WTC11 (cell line): ENCODE measurements at regions not wholly inside any gene's neighbourhood (a gene's known extent, or its start where the extent isn't known, plus 50 kb on each side); places are given as distances from the start of the nearest gene placed in this dataset.

Experiments
- ATAC-seq: fragments of 200-7000 bp; cut with Tn5 transposase; 2 replicates; pipeline ENCODE4 v1.10.0; 2021; ENCODE audit warnings: mild to moderate bottlenecking, moderate library complexity
- CTCF ChIA-PET: fragments of 300-600 bp; sonication (Branson Sonifier 250); formaldehyde crosslinking; loops from one replicate; lab custom pipeline; 2021; ENCODE audit warnings: antibody characterized with exemption; lab: Charles Lee
- POLR2A ChIA-PET: fragments of 350-600 bp; sonication (Branson Sonifier 250); formaldehyde crosslinking; loops from one replicate; lab custom pipeline; 2021; ENCODE audit warnings: antibody characterized with exemption; lab: Charles Lee
- DNase-seq: peaks from one replicate; pipeline ENCODE4 v3.0.0; 2021; ENCODE audit warnings: low spot score
- H3K27ac Mint-ChIP-seq: 2 replicates; pipeline ENCODE4 v1.8.0; 2021; ENCODE audit warnings: mixed read lengths
- H3K27me3 Mint-ChIP-seq: 2 replicates; pipeline ENCODE4 v1.8.0; 2021; ENCODE audit warnings: low read depth, mild to moderate bottlenecking, moderate library complexity, mixed read lengths
- H3K36me3 Mint-ChIP-seq: 2 replicates; pipeline ENCODE4 v1.8.0; 2021; ENCODE audit warnings: mixed read lengths
- H3K4me1 Mint-ChIP-seq: 2 replicates; pipeline ENCODE4 v1.8.0; 2022; ENCODE audit warnings: mixed read lengths
- H3K4me3 Mint-ChIP-seq: 2 replicates; pipeline ENCODE4 v1.8.0; 2021; ENCODE audit warnings: mild to moderate bottlenecking, moderate library complexity, mixed read lengths
- H3K9me3 Mint-ChIP-seq: 2 replicates; pipeline ENCODE4 v1.8.0; 2021; ENCODE audit warnings: mixed read lengths
- ARID4B ChIP-seq: sonication (generic); formaldehyde crosslinking; IDR thresholded peaks from 2 replicates; pipeline ENCODE4 v1.8.0; 2023; ENCODE audit warnings: missing genetic modification reagents, mild to moderate bottlenecking, borderline replicate concordance
- ATF1 ChIP-seq: sonication (generic); formaldehyde crosslinking; IDR thresholded peaks from 2 replicates; pipeline ENCODE4 v1.8.1; 2023; ENCODE audit warnings: mild to moderate bottlenecking, moderate library complexity, missing genetic modification reagents
- CDX4 ChIP-seq: fragments of 250-450 bp; sonication (Bioruptor Pico); IDR thresholded peaks from 2 replicates; pipeline ENCODE4 v1.9.0; 2021; ENCODE audit warnings: moderate library complexity, mild to moderate bottlenecking, inconsistent platforms, borderline replicate concordance
- ESRRA ChIP-seq: sonication (generic); formaldehyde crosslinking; IDR thresholded peaks from 2 replicates; pipeline ENCODE4 v1.8.1; 2022; ENCODE audit warnings: mild to moderate bottlenecking, missing genetic modification reagents, borderline replicate concordance
- FOXK1 ChIP-seq: sonication (generic); formaldehyde crosslinking; IDR thresholded peaks from 2 replicates; pipeline ENCODE4 v1.8.0; 2022; ENCODE audit warnings: mild to moderate bottlenecking, moderate library complexity, missing genetic modification reagents
- FOXP1 ChIP-seq: sonication (generic); formaldehyde crosslinking; IDR thresholded peaks from 2 replicates; pipeline ENCODE4 v1.8.0; 2022; ENCODE audit warnings: missing genetic modification reagents, mild to moderate bottlenecking, moderate library complexity, borderline replicate concordance
- FOXP4 ChIP-seq: sonication (generic); formaldehyde crosslinking; IDR thresholded peaks from 2 replicates; pipeline ENCODE4 v1.8.0; 2022; ENCODE audit warnings: mild to moderate bottlenecking, missing genetic modification reagents
- GRHL2 ChIP-seq: fragments of 250-450 bp; sonication (Bioruptor Pico); IDR thresholded peaks from 2 replicates; pipeline ENCODE4 v1.8.0; 2022; ENCODE audit warnings: mild to moderate bottlenecking, moderate library complexity; ENCODE audit not compliant: insufficient replicate concordance, severe bottlenecking
- HMGA2 ChIP-seq: fragments of 250-450 bp; sonication (Bioruptor Pico); IDR thresholded peaks from 2 replicates; pipeline ENCODE4 v1.4.0; 2021; ENCODE audit warnings: mild to moderate bottlenecking, moderate library complexity
- HMGXB4 ChIP-seq: sonication (generic); formaldehyde crosslinking; IDR thresholded peaks from 2 replicates; pipeline ENCODE4 v1.8.1; 2023; ENCODE audit warnings: mild to moderate bottlenecking, moderate library complexity, missing genetic modification reagents
- IRF1 ChIP-seq: sonication (generic); formaldehyde crosslinking; IDR thresholded peaks from 2 replicates; pipeline ENCODE4 v1.8.0; 2023; ENCODE audit warnings: missing genetic modification reagents
- KAT7 ChIP-seq: sonication (generic); formaldehyde crosslinking; IDR thresholded peaks from 2 replicates; pipeline ENCODE4 v1.8.1; 2023; ENCODE audit warnings: missing genetic modification reagents, mild to moderate bottlenecking, borderline replicate concordance
- MAX ChIP-seq: sonication (generic); formaldehyde crosslinking; IDR thresholded peaks from 2 replicates; pipeline ENCODE4 v1.8.0; 2022; ENCODE audit warnings: mild to moderate bottlenecking, missing genetic modification reagents
- MLX ChIP-seq: sonication (generic); formaldehyde crosslinking; IDR thresholded peaks from 2 replicates; pipeline ENCODE4 v1.8.1; 2023; ENCODE audit warnings: mild to moderate bottlenecking, missing genetic modification reagents, moderate library complexity
- NFATC4 ChIP-seq: fragments of 250-450 bp; sonication (Bioruptor Pico); IDR thresholded peaks from 2 replicates; pipeline ENCODE4 v1.9.0; 2021; ENCODE audit warnings: mild to moderate bottlenecking
- NFYB ChIP-seq: sonication (generic); formaldehyde crosslinking; conservative IDR thresholded peaks from 2 replicates; pipeline ENCODE4 v1.8.0; 2022; ENCODE audit warnings: low read depth, missing genetic modification reagents
- NR2C2 ChIP-seq: sonication (generic); formaldehyde crosslinking; IDR thresholded peaks from 2 replicates; pipeline ENCODE4 v1.8.0; 2022; ENCODE audit warnings: mild to moderate bottlenecking, missing genetic modification reagents
- RELA ChIP-seq: sonication (generic); formaldehyde crosslinking; IDR thresholded peaks from 2 replicates; pipeline ENCODE4 v1.8.1; 2022; ENCODE audit warnings: missing genetic modification reagents, mild to moderate bottlenecking, borderline replicate concordance
- ZNF396 ChIP-seq: fragments of 250-450 bp; sonication (Bioruptor Pico); IDR thresholded peaks from 2 replicates; pipeline ENCODE4 v1.8.0; 2021; ENCODE audit warnings: mild to moderate bottlenecking, moderate library complexity, borderline replicate concordance
- ZNF423 ChIP-seq: fragments of 250-450 bp; sonication (Bioruptor Pico); IDR thresholded peaks from 2 replicates; pipeline ENCODE4 v2.1.2; 2022; ENCODE audit warnings: mild to moderate bottlenecking, moderate library complexity
- ZSCAN18 ChIP-seq: fragments of 250-450 bp; sonication (Bioruptor Pico); IDR thresholded peaks from 2 replicates; pipeline ENCODE4 v2.1.2; 2022; ENCODE audit warnings: mild to moderate bottlenecking, moderate library complexity

- ATAC-seq, result no peak
- H3K4me1 Mint-ChIP-seq, result peaks cover 32% of the 10 kb centered on the region
- ChIA-PET CTCF (interaction anchor here (1.0 kb wide), 1 partner anchor 20 kb away, joined by 5 read pairs; no protein-coding TSS in a partner anchor), POLR2A (no interaction called here)
- DNase-seq, result no peak
- peaks cover 32% of the 10 kb centered on the region for H3K9me3 Mint-ChIP-seq
- H3K27me3 Mint-ChIP-seq, result no peaks in the 10 kb centered on the region; the same call in 1 of the 2 replicates
- TF ChIP-seq MAX (CRISPR knock-in tag) (no peak), NR2C2 (CRISPR knock-in tag) (no peak), NFYB (no peak), FOXK1 (CRISPR knock-in tag) (no peak), ZSCAN18 (CRISPR knock-in tag) (no peak), CDX4 (CRISPR knock-in tag) (no peak), FOXP4 (CRISPR knock-in tag) (no peak), HMGXB4 (CRISPR knock-in tag) (no peak), MLX (CRISPR knock-in tag) (no peak), NFATC4 (CRISPR knock-in tag) (no peak), IRF1 (no peak)
- H3K36me3 Mint-ChIP-seq, result peaks cover 16% of the 10 kb centered on the region
- no peak overlapping the region for H3K27ac Mint-ChIP-seq
- no peak overlapping the region for H3K4me3 Mint-ChIP-seq
Measured at GRCh38 chr5:74432216-74432615, 208.3 kb downstream of the ENC1 start.

GRCh38 chr5:74431290-74431669 lies 209.2 kb downstream of the ENC1 start:
- Mint-ChIP-seq H3K27me3 (no peaks in the 10 kb centered on the region; the same call in 1 of the 2 replicates), H3K4me3 (no peak overlapping the region), H3K36me3 (peaks cover 12% of the 10 kb centered on the region), H3K9me3 (peaks cover 23% of the 10 kb centered on the region), H3K27ac (no peak overlapping the region), H3K4me1 (peaks cover 32% of the 10 kb centered on the region)
- DNase-seq (no peak), ATAC-seq (no peak)
- ChIA-PET CTCF (no interaction called here), POLR2A (interaction anchor here (1.1 kb wide), 1 partner anchor 16 kb away, joined by 4 read pairs; no protein-coding TSS in a partner anchor)
- TF ChIP-seq GRHL2 (CRISPR knock-in tag), result no peak
- no peak for TF ChIP-seq FOXP1 (CRISPR knock-in tag)
- no peak for TF ChIP-seq KAT7 (CRISPR knock-in tag)
- TF ChIP-seq ZNF396 (CRISPR knock-in tag), result no peak
- TF ChIP-seq ARID4B (CRISPR knock-in tag), result no peak
- TF ChIP-seq HMGA2 (CRISPR knock-in tag), result no peak
- no peak for TF ChIP-seq FOXK1 (CRISPR knock-in tag)
- no peak for TF ChIP-seq ZNF423
- no peak for TF ChIP-seq MLX (CRISPR knock-in tag)
- no peak for TF ChIP-seq CDX4 (CRISPR knock-in tag)
- TF ChIP-seq RELA (CRISPR knock-in tag), result no peak
- no peak for TF ChIP-seq ESRRA (CRISPR knock-in tag)
- TF ChIP-seq ATF1 (CRISPR knock-in tag), result no peak
